ENCODE measurements at regions not wholly inside any gene's neighbourhood (a gene's known extent, or its start where the extent isn't known, plus 50 kb on each side); places are given as distances from the start of the nearest gene placed in this dataset.

GRCh38 chr3:59580996-59581395 lies 531.2 kb upstream of the CFAP20DC start:
- TF ChIP-seq CTCF (IDR thresholded peaks at IDR 0.05; ENCODE audit: insufficient read depth, low read depth, low read length): no peak
- TF ChIP-seq EZH2 (IDR thresholded peaks at IDR 0.05; ENCODE audit: insufficient read depth, low read length): no peak
